ENCODE measurements at regions not wholly inside any gene's neighbourhood (a gene's known extent, or its start where the extent isn't known, plus 50 kb on each side); places are given as distances from the start of the nearest gene placed in this dataset.
A peak's percentile ranks its signal among the peaks of the same experiment; 100 is the strongest.

DNA sequence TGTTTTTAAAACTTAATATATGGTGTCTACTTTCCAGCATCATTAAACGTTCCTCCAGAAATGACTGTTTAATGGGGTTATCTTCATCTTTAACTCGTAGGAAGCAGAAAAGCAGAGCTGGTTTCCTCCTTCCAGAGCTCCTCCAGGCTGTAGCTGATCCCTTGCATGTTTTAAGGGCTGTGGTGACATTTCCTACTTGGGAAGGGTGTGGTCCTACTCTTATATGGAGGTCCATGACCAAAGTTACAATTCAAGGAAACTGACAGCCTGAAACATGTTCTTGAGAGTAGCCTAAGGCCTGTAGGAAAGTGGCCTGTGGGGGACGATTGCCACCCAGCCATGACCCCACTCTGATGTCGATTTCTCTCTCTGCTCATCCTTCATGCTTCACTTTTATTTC is 297.1 kb downstream of the GADD45G start:
- DNase-seq (ENCODE audit: low read depth, low spot score) = no peak

DNA sequence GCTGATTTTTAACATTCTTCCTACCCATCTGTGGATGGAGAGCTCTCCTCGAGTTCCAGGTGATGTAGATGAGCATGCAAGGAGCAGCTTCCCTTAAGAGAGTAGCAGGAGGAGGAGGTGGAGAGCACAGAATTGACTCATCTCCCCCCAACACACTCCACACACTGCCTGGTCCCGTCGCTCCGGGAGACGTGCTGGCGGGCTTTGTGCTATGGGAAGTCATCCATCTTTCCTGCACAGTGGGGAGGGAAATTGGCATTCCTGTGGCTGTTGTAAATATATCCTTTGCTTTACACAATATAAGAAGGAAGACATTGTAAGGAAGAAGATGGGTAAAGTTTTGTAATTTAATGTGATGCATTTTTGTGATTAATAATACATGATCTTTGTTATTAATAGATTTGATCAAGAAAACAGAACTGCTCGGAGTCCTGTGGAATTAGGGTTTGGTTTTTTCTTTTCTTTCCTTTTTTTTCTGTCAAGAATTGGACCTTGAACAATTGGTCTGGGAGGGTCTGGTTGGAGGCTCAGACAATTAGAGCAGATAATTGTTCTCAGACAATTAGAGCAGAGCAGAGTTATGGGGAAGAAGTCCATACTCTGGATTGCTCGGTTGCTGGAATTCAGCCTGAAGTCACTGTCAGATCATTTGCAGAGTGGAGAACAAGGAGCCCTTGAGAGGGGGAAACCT is 297.8 kb downstream of the GADD45G start:
- peak; percentile 82 for DNase-seq (ENCODE audit: low read depth, low spot score)

DNA sequence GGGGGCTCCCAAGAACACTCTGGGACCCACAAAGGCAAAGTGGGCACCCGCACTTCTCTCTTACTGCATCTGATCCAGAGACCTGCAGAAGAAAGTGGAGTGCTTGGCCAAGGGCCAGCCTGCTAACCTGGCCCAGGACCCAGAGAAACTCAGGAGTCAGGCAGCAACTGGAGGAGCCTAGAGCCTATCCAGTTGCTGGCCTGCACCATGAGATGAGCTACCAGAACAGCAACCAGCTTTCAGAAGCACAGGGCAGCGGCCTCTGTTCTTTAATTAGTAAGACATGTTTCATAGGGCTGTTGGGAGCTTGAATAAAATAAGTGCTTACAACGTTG is 298.3 kb downstream of the GADD45G start:
- DNase-seq (ENCODE audit: low read depth, low spot score) = no peak

DNA sequence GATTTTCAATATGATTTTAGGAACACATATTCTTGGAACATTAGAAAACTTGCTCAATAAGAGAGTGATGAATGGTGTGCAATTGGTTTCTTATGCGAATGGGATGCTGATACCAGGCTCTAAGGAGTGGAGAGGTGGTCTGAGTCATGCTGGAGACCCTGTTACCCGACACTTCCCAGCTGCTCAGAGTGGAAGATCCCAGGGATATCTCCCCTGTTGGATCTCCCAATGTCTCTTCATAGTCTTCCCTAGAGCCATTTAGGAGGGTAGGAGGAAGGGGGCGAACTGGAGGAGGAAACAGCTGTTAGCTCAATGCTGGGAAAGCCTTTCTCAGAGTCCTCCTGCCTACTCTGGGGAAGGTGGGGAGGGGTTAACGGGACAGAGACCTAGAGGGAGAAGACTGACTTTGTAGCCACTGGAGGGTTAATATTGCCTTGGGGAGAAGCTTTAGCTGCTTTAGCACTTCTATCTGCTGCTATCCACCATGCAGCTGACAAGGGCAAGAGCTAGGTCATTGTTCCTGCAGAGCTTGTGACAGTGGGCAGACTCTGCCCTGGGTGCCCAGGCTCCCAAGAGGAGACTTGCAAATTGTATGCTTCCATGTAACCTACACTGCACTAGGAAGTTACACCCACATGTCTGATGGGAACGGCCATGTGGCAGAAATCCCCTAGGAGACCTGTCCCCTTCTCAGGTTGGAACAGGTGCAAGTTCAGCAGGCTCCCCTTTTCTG is 301.0 kb downstream of the GADD45G start:
- no peak for DNase-seq (ENCODE audit: low read depth, low spot score)

DNA sequence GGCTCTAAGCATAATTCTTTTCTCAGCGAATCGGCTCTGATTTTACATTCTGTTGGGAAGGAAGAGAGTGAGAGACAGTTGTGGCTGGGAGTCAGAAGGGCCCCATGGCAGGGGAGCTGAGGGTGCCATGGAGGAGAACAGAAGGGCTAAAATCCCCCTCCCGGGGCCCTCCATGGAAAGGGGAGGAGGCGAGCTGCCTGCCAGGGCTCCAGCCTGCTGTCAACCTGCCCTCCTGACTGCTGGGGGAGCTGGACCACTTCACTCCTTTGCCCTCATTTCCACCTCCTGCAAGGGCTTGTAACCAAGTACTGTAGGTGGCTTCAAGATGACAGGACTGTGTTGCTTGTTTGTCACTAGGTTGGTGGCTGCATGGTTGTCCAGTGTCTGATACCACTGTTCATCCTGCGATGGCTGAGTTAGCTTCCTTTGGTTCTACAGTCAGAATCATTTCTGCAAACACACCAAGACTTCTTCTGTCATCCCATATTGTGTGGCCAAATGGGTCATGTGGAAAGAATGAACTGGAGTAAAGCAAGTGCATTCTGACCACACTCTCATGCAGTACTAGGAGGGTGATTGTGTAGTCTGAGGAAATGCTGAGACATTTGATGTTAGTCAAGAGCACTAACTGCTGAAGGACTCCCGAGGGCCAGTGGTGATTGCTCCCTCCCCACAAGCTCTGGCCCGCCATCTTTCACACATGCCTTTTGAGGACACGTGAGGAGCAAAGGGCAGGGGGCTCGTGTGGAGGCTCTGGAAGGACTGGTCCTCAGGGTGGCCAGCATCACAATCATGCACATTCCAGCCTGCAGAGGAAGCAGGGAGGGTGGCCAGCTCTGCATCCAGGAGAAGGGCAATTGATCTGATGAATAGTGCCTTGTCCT is 307.2 kb downstream of the GADD45G start:
- no peak for DNase-seq (ENCODE audit: low read depth, low spot score)

DNA sequence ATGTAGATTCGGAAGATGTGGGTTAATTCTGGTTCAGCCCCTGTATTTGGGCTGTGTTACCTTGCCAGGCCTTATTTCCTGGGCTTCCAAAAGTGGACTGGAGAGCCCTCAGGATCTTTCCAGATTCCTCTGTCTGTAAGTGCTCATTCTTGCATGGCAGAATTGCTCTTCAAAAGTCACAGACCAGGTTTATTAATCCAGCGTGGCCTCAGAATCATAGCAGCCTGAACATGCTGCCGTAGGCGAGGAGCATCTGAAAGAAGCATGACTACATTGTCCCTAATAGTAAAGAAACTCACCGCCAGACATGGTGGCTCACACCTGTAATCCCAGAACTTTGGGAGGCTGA is 307.8 kb downstream of the GADD45G start:
- DNase-seq (ENCODE audit: low read depth, low spot score) = no peak

DNA sequence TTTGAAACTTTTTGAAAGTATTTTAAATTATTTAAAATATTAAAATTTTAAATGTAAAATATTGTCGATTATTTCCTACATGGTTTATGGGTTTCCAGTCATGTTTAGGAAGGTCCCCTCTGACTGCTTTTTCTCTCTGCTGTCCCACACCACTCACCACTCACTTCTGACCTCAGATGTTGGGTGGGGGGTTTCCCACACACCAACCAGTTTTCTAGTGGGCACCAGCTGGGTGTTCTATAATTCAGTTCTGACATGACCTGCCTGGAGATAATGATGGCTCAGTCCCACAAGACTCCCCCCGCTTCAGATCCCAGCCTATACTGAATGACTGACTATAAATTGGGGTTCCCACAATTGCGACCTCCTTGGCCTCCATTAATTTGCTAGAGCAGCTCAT is 310.4 kb downstream of the GADD45G start:
- DNase-seq (ENCODE audit: low read depth, low spot score) = no peak

DNA sequence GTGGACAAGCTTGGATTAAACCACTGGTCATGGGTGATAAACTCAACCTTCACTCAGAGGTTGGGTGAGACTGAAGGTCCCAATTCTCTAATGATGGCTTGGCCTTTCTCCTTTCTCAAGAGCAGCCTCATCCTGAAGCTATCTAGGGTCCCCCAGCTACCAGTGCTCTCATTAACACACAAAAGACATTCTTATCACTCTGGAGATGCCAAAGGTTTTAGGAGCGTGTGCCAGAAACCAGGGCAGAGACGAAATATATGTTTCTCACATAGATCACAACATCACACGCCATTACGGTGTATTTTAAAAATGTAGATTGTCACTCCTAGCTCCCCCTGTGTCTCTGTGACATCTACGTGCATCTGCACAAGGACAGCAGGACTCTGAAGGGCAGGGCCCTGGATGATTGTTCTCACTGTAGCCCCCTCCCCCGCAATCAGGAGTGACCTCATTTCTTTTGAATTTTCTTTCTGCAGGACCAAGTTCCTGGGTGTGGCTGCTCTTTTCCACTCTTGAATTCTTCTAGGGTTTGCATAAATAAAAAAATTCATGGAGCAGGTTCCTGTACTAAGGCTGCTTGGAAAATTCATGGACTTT is 311.3 kb downstream of the GADD45G start:
- DNase-seq (ENCODE audit: low read depth, low spot score) = peak; percentile 38

DNA sequence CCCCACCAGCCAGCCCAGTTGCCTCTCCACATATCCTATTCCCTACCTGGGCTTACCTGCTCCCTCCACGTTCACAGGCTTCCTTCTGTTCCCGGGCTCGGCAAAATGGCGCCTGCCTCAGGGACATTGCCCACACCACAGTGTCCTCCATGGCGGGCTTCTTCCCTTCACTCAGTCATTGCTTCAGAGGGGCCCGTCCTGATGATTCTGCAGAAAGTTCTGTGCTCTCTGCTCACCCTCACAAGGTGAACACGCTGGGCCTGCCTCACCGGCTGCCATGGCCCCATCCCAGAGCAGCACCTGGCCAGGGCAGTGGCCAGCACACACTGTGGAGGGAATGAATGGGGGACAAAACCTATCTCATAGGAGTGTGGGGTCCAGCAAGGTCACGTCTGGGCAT is 313.0 kb downstream of the GADD45G start:
- no peak for DNase-seq (ENCODE audit: low read depth, low spot score)

DNA sequence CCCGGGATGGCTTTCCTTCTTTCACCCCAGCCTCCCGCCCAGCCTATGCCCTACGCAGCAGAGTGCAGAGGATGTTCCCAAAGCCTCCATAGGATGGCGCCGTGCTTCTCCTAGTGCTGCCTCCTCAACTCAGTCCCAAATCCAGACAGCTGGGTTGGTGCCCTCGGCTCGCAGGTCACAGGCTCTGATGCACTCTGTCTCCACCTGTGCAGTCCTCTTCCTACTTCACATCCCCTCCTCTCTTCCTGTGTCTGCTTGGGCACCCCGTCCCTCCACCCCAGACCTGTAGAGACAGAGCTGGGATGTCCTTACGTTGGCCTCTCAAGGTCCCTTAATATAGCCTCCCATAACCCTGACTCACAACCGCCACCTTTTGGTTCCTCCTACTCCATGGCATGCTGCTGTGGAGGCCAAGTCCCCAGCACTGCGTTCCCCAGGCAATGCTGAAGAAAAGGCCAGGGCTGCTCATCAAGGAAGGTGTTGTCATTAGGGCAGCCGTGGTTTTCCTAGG is 314.4 kb downstream of the GADD45G start:
- DNase-seq (ENCODE audit: low read depth, low spot score) = peak; percentile 10

DNA sequence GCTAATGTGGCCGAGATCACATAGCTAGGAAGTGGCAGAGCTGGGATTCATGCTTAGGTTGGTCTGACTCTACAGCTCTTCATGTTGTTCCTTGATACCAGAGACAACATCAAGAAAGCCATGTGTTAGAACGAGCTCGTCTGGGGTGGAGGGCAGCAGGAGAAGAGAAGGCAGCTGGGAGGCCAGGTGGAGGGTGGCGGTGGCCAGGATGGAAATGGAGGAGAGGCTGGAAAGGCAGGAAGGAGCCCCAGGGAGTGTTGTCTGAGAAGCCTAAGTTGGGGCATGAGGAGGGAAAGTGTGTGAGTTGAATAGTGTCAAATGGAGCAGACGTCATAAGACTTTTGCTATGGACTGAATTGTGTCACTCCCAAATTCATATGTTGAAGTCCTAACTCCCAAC is 315.3 kb downstream of the GADD45G start:
- DNase-seq (ENCODE audit: low read depth, low spot score) = no peak

DNA sequence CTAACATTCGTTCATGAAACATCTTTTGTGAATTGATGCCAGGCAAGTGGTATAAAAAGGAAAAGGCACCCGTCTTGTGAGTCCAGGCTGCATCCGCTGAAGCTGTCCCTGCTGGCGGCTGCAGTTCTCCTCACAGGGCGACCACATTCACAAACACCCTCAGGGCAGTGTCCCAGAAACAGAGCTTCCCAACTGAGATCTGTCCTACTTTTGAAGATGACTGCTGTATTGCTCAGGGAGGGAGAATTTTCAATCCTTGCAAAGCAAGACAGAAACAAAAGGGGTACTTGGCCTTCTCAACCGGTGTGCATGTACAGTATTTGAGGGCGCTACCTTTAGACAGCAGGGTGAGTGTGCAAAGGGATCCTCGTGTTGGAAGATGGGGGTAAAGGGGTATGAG is 316.1 kb downstream of the GADD45G start:
- no peak for DNase-seq (ENCODE audit: low read depth, low spot score)

DNA sequence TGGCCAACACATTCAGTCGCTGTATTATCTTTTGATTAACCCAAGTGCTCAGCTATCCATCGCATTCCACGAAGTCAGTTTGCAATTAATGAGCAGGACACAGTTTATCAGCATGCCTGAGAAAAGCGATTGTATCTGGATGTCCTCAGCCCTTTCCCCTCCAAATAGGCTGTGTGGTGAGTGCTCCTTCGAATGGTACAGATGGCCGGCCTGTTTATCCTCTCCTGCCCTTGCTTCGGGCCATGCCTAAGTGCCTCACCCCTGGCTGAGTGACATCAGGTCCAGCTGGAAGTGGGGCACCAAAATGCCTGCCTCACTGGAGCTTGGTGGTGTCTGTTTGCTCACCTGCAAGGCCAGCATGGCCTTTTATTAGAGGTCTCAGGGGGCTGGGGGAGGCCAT is 317.3 kb downstream of the GADD45G start:
- no peak for DNase-seq (ENCODE audit: low read depth, low spot score)

DNA sequence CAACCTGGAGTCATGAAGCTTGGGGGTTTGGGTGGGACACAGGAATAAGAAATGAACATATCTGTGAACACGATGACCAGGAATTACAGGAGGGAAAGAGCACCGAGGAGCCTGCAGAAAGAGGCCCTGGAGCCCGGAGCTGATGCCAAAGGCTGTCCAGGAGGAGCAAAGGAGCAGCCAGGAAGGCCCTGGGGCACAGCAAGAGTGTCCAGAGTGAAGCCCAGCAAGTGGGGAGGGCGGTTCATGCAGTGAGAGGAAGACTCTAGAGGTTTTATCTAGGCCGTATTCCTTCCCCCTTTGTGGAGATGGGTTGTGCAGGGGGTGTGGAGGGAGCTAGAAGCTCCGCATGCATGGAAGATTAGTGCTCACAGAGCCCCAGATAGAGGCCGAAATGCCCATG is 318.4 kb downstream of the GADD45G start:
- DNase-seq (ENCODE audit: low read depth, low spot score) = no peak

DNA sequence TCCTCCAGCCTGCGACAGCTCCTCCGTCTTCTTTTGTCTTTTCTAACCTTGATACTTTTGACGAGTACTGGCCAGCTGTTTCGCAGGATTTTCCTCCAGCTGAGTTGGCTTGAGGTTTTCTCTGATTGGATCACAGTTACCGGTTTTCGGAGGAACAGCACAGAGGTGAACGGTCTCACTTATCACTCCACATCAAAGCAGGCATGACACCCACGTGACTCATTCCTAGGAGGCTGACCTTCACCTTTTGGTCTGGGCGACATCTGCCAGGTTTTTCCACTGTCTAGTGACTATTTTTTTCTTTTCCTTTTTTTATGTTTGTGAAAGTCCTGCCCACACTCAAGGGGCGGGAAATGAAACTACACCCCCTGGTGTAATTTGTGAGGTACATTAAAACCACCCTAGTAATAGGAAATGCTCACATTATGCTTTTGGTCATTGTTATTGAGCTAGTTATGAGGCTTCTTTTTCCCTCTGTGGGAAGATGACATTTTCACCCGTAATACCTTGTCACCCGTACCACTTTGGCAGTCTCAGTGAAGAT is 319.2 kb downstream of the GADD45G start:
- DNase-seq (ENCODE audit: low read depth, low spot score) = no peak

DNA sequence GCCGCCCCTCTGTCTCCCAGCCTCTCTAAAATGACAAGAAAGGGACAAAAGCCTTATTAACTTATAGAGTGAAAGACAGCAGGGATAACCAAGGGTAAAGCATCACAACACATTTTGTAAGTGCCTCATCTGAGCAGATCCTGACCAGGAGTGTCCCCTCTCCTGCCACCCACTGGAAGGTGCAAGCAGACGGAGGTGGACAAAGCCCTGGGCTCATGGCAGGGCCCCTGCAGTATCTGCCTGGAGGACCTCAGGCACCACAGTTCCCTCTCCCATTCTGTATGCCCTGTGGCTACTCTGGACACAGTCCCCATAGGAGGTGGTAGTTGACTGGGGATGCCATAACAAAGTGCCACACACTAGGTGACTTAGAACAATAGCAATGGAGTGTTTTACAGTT is 319.8 kb downstream of the GADD45G start:
- DNase-seq (ENCODE audit: low read depth, low spot score) = no peak

DNA sequence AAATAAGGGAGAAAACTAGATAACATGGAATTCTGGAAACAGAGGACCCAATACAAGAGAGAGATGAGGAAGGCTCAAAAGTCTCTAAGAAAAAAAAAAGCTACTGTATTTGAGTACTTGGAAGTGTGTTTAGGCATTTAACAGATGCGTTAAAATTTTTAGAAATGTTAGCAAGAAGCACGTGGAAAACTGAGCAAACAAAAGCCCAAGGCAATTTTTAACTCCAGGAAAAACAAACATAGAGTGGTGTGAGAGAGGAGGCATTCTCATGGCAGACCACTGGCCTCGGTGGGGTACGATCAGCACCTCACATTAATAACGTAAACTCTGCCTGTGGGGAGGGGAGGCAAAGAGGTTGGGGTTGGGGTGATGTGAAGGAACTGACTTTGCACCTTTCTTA is 321.4 kb downstream of the GADD45G start:
- no peak for DNase-seq (ENCODE audit: low read depth, low spot score)

DNA sequence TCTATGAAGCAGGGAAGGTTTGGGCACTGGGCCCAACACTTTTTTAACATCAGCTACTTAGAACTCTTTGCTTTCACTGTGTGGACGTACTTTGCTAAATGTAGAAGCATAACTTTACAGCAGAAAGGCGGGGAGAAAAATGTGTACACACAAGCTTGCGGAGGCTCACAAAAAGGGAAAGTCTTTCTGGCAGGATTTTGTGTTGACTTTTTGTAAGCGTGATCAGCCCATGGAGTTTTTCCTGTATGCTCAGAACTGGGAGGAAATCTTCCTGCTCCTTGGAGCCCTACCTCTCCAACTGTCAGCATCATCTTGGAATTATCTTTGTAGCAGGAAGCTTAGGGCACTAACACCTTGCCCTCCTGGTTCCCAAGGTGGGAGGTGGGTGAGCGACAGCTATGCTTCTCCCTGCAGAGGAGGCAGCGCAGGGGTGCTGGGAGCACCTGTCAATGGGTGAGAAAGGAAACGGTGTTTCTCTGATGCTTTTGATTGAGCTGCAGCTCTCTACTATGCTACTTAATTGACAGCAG is 321.9 kb downstream of the GADD45G start:
- DNase-seq (ENCODE audit: low read depth, low spot score) = no peak

DNA sequence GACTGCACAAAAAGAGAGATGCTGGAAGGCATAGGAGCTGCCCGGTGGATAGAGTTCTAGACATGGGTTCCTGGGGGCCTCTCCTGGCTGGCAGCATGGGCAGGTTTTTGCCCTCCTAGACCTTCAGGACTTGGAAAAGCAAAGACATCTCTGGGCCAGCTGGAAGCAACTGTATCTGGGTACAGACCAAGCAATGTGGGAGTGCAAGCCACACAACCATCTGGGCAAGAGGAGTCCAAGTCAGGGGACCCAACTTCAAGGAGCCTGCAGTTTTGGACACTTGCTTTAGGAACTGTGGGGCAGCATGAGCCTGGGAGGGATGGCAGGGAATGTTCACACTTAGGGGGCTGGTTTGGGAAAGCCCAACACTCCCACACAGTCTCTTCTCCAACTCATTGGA is 323.3 kb downstream of the GADD45G start:
- DNase-seq (ENCODE audit: low read depth, low spot score) = no peak

DNA sequence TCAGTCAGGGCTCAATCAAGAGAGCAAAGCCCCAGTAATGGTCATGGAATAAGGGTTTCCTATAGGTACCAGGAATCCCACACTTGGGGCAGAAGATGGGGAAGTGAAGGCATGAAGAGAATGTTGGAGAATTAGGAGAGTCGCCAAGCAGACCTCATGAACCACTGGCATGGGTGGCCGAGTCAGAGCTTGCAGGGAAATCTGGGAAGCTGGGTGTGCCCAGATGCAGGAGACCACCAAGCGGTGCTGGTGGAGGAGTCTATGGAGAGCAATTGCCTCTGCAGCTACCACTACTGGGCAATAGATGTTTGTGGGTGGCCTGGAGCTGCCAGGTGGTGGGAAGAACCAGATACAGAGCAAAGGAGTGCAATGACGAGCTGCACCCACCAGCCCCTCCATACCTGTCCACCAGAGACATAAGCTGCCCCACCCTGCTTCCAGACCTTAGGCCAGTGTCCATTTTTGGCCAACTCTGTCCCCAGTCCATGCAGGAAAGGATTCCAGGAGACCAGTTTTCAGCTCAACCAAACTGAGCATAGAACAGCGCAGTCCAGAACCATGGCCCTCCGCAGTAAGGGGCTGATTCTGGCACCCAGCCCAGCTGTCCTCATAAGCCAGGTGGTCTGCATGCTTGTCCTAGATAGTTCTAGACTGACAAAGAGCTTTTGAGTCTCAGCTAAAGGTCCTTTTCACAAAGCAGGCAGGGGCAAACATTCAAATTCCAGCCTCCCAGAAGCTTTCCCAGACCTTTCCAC is 323.9 kb downstream of the GADD45G start:
- no peak for DNase-seq (ENCODE audit: low read depth, low spot score)

DNA sequence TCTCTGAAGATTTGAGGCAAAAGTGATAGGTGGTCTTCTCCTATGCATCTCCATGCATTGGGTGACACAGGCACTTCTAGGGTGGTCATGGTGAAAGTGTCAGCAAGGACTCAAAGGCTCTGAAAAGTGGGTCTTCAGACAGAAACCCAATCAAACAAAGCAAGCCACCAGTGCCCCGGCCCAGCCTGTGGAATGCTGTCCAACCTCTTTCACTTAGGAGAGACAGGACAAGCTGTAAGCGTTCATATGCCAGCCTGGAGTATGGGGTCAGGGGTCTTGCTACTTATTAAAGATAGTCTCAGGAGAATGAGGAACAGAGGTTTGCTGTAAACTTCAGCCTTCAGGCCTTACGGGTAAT is 324.5 kb downstream of the GADD45G start:
- no peak for DNase-seq (ENCODE audit: low read depth, low spot score)
